GM12873 (cell line): ENCODE measurements at regions not wholly inside any gene's neighbourhood (a gene's known extent, or its start where the extent isn't known, plus 50 kb on each side); places are given as distances from the start of the nearest gene placed in this dataset.

Experiments
- TF ChIP-seq, protein P1 (sequence below): IDR thresholded peaks from 2 replicates; pipeline ENCODE4 v1.5.1; 2012; ENCODE audit warnings: low read depth, mild to moderate bottlenecking, moderate library complexity, low read length, control low read depth; ENCODE audit not compliant: insufficient read depth; ENCODE audit errors: missing control alignments

DNA sequence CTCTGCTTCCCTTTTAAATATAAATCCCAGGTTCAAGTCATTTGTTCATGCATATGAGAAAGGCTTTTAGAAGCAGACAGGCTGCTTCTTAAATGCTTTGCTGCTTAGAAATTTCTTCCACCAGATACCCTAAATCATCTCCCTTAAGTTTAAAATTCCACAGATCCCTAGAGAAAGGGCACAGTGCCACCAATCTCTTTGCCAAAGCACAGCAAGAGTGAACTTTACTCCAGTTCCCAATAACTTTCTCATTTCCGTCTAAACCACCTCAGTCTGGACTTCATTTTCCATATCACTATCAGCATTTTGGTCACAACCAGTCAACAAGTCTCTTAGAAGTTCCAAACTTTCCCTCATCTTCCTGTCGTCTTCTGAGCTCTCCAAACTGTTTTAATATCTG, 679.8 kb upstream of the FTMT start:
- TF ChIP-seq, protein P1, sequence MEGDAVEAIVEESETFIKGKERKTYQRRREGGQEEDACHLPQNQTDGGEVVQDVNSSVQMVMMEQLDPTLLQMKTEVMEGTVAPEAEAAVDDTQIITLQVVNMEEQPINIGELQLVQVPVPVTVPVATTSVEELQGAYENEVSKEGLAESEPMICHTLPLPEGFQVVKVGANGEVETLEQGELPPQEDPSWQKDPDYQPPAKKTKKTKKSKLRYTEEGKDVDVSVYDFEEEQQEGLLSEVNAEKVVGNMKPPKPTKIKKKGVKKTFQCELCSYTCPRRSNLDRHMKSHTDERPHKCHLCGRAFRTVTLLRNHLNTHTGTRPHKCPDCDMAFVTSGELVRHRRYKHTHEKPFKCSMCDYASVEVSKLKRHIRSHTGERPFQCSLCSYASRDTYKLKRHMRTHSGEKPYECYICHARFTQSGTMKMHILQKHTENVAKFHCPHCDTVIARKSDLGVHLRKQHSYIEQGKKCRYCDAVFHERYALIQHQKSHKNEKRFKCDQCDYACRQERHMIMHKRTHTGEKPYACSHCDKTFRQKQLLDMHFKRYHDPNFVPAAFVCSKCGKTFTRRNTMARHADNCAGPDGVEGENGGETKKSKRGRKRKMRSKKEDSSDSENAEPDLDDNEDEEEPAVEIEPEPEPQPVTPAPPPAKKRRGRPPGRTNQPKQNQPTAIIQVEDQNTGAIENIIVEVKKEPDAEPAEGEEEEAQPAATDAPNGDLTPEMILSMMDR = no peak

DNA sequence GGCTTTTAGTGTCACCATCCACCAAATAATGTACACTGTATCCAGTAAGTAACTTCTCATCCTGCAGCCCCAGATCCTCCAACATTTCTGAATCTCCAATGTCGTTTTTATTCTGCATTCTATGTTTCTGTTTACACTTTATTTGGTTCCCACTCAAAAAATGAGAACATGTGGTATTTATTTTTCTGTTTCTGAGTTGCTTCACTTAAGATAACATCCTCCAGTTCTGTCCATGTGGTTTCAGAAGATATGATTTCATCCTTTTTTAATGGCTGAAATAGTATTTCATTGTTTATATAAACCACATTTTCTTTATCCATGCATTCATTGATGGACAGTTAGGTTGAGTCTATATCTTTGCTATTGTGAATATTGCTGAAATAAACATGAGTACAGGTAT, 677.3 kb upstream of the FTMT start:
- TF ChIP-seq, protein P1 = no peak

DNA sequence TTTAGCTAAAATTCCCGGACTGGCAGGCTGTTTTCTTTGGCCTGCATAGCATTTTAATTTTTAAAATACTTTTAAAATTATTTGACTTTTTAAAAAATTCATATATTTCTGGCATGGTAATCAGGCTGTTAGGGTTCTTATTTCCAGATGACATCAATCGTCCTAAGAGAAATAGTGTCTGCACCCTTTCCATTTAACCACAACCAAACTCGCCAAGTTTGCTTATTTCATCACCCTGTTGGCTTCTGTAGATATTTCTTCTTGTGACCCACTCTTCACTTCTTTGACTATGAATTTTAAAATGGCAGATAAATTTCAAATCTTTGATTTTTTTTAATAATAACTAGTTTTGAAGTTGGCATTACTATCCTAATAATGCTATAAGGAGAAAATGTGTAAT, 675.7 kb upstream of the FTMT start:
- TF ChIP-seq, protein P1 = no peak

DNA sequence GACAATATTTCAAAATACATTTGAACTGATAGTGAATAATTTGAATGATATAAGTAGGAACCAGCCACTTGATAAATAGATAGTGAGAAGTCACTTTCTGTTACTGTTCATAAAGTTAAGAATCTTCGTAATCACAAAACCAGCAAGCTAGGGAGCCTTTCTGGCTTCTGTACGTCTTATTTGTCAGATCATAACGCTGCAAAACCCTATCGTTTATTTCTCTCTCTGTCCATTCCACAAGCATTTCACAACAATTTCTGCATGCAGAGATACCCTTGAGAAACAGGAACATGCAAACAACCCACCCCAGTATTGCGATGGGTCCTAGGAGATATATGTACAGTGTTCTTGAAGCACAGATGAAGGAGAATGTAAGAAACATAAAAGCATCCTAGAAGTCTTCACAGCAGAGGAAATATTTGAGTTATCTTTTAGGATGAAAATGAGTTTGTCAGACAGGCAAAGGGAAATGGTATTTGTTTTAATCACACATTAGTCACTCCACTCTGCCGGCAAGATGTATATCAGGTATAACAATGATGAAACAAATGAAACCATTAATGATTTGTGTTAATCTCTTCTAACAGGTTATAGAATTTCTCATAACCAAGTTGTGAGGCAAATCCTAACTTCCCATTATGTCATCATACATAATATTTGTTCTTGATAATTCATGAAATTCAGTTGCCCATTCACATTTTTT, 668.7 kb upstream of the FTMT start:
- TF ChIP-seq, protein P1 = no peak

DNA sequence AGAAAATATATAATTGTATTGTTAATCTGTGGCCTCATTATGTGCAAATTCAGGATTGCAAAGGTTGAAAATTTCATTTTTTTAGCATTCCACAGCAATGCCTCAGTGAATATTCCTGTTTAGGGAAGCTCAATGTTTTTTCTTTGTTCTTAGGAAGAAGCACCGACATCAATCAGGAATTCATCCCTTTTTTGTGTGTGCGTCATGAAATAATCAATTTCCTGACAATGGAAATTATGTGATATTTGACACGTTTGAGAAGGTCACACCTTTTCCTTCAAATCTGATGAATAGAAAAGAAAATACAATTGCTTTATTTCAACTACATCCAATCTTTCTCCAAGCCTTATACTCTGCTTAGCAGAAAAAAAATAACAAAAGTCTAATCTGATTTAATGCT, 662.8 kb upstream of the FTMT start:
- TF ChIP-seq, protein P1 = no peak

DNA sequence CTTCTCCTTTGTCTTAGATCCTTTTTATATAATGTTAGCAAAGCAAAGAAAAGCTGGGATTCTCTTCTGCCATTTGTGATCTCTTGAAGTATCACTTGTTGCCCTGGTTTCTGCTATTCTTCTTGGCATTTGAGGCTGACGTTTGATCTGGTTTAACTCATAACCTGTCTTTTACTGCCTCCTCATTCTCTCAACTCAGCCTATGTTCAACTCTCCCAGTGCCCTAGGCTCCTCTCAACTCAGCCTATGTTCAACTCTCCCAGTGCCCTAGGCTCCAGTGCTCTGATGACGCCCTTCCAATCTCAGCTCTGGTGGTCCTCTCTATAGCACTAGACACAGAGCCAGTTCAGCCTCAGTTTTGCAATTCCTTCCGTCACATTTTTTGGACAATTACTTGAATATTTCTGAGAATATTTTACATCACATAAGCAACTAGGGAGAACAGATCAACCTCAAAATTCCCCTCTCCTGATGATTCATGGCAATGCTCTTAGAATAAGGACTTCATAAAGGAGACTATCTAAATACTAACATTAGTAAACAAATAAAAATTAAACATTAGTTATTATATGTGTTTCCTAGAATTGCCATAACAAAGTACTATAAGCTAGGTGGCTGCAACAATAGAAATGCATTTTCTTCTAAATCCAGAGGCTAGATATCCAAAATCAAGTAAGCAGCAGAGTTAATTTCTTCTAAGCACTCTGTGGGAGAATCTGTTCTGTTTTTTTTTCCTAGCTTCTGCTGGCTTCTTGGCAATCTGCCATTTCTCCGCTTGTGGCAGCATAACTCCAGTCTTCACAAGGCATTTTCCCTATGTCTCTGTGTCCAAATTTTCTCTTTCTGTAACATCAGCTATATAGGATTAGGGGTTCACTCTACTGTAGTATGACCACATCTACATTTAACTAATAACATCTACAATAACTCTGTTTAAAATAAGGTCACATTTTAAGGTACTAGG, 662.1 kb upstream of the FTMT start:
- TF ChIP-seq, protein P1 = no peak
